Peyer's patch (tissue), 4 donors: ENCODE measurements at regions not wholly inside any gene's neighbourhood (a gene's known extent, or its start where the extent isn't known, plus 50 kb on each side); places are given as distances from the start of the nearest gene placed in this dataset.

ENCODE experiments used
- CTCF ChIP-seq, 6 experiments: fragments of 450-650 bp in 4 of 6; fragments of 200-600 bp in 2 of 6; sonication (generic) in 1 of 6; IDR thresholded peaks; one replicate each; pipeline ENCODE4 v1.5.1; 2017 to 2019; ENCODE audit warnings: antibody characterized with exemption in 6 of 6, mild to moderate bottlenecking in 3 of 6, moderate library complexity in 1 of 6
- POLR2A ChIP-seq, 2 donors: fragments of 450-650 bp; IDR thresholded peaks; one replicate each; pipeline ENCODE4 v1.5.1; 2017; ENCODE audit warnings: antibody characterized with exemption in 2 of 2, mild to moderate bottlenecking in 2 of 2, moderate library complexity in 2 of 2

GRCh38 chr12:39176356-39176755 is 266.6 kb downstream of the KIF21A start:
- TF ChIP-seq CTCF (IDR thresholded peaks at IDR 0.05): no peak
- no peak for TF ChIP-seq POLR2A (IDR thresholded peaks at IDR 0.05)
